ENCODE measurements at regions not wholly inside any gene's neighbourhood (a gene's known extent, or its start where the extent isn't known, plus 50 kb on each side); places are given as distances from the start of the nearest gene placed in this dataset.
"Not testable (repeated sequence)": the region's sequence is repeated elsewhere in the genome, so short reads cannot be mapped to it uniquely, and the experiment has no call there.

DNA sequence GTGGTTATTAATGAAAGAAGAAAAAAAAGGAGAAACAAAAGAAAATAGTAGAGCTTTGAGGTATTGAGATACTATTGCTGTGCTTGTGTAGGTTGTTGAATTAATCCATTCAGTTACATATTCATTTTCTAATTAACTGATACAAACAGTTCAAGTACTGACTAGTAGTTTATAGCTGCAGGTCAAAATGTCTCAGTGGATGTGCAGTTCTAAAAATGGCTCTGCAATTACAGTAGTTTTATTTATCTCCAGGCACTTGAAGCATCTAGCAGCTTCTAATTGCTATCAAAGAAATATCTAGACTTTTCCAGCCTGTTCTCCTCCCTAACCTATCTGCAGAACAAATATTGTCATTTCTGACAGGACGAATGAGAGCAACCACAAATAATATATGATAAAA is 1887.7 kb upstream of the PCDH7 start:
- no peaks in the 10 kb centered on the region for H3K27me3 ChIP-seq (replicated peaks; ENCODE audit: control insufficient read depth, insufficient read depth, low read length)

DNA sequence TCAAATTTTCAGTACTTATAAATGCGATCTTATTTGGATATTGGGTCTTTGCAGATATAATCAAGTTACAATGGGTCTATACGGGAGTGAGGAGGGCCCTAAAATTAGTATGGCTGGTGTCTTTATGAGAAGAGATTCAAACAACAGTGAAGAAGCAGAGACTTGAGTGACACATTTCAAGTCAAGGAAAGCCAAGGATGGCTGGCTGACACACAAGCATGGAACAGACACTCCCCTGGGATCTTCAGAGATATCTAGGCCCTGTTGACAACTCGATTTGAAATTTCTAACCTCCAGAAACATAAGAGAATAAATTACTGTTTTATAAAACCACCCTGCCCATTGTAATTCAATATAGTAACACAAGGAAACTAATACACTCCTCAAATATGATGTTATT is 1886.0 kb upstream of the PCDH7 start:
- H3K9me3 ChIP-seq (ENCODE audit: control insufficient read depth, low read length) = no peaks in the 10 kb centered on the region
- no peaks in the 10 kb centered on the region for H3K4me1 ChIP-seq (ENCODE audit: control insufficient read depth, insufficient read depth, low read length)
- DNase-seq (ENCODE audit: low read depth) = no peak
- H3K9ac ChIP-seq (ENCODE audit: low read length) = no peak overlapping the region
- H3K36me3 ChIP-seq (ENCODE audit: control insufficient read depth, insufficient read depth, low read length, severe bottlenecking) = no peaks in the 10 kb centered on the region
- H3K4me3 ChIP-seq (ENCODE audit: low read length) = no peak overlapping the region
- H3K27me3 ChIP-seq (replicated peaks; ENCODE audit: control insufficient read depth, insufficient read depth, low read length) = no peaks in the 10 kb centered on the region

More for the DNA sequence above, 1887.7 kb upstream of the PCDH7 start:
- Histone ChIP-seq H3K4me3 (ENCODE audit: low read length) (no peak overlapping the region), H3K9me3 (ENCODE audit: control insufficient read depth, low read length) (no peaks in the 10 kb centered on the region), H3K4me1 (ENCODE audit: control insufficient read depth, insufficient read depth, low read length) (no peaks in the 10 kb centered on the region), H3K36me3 (ENCODE audit: control insufficient read depth, insufficient read depth, low read length, severe bottlenecking) (no peaks in the 10 kb centered on the region), H3K9ac (ENCODE audit: low read length) (no peak overlapping the region)
- DNase-seq (ENCODE audit: low read depth) = no peak

DNA sequence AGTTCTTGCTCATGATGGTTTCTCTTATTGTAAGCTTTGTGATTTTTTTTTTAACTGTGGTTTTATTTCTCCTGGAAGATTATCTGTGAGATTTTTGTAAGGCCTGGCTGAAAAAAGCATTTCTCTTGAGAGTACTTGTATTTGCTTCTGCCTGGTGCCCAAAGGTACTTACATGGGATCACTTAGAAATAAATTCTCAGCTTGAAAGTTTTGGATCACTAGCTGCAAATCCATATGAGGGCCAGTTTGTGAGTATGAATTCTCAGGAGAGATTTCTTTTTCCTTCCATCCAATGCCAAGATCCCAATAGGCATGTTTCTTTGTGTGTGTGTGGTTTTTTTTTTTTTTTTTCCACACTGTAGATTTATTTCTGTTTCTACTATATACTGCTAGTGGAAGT is 1884.7 kb upstream of the PCDH7 start:
- no peak for DNase-seq (ENCODE audit: low read depth)

DNA sequence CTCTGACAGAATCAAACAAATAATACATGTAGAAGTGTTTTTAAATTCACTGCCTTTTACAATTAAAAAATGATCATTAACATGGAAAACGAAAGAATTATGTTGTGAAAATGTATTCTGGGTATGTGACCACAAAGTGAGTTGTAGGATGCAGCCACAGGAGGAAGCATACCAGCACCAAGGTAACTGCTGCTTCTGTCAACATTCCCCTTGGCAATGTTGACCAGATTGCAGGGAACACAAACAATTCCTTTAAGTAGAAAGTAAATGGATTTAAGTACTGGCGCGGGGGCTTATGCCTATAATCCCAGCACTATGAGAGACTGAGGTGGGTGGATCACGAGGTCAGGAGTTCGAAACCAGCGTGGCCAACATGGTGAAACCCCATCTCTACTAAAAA is 1877.9 kb upstream of the PCDH7 start:
- H3K9ac ChIP-seq (ENCODE audit: low read length) = no peak overlapping the region
- no peaks in the 10 kb centered on the region for H3K4me1 ChIP-seq (ENCODE audit: control insufficient read depth, insufficient read depth, low read length)
- no peak for DNase-seq (ENCODE audit: low read depth)
- H3K27me3 ChIP-seq (replicated peaks; ENCODE audit: control insufficient read depth, insufficient read depth, low read length) = no peaks in the 10 kb centered on the region
- H3K36me3 ChIP-seq (ENCODE audit: control insufficient read depth, insufficient read depth, low read length, severe bottlenecking) = no peaks in the 10 kb centered on the region
- no peaks in the 10 kb centered on the region for H3K9me3 ChIP-seq (ENCODE audit: control insufficient read depth, low read length)
- H3K4me3 ChIP-seq (ENCODE audit: low read length) = no peak overlapping the region

More for the DNA sequence above, 1884.7 kb upstream of the PCDH7 start:
- Histone ChIP-seq H3K27me3 (replicated peaks; ENCODE audit: control insufficient read depth, insufficient read depth, low read length) (no peaks in the 10 kb centered on the region), H3K36me3 (ENCODE audit: control insufficient read depth, insufficient read depth, low read length, severe bottlenecking) (no peaks in the 10 kb centered on the region), H3K4me1 (ENCODE audit: control insufficient read depth, insufficient read depth, low read length) (no peaks in the 10 kb centered on the region), H3K9me3 (ENCODE audit: control insufficient read depth, low read length) (no peaks in the 10 kb centered on the region), H3K9ac (ENCODE audit: low read length) (no peak overlapping the region), H3K4me3 (ENCODE audit: low read length) (no peak overlapping the region)

DNA sequence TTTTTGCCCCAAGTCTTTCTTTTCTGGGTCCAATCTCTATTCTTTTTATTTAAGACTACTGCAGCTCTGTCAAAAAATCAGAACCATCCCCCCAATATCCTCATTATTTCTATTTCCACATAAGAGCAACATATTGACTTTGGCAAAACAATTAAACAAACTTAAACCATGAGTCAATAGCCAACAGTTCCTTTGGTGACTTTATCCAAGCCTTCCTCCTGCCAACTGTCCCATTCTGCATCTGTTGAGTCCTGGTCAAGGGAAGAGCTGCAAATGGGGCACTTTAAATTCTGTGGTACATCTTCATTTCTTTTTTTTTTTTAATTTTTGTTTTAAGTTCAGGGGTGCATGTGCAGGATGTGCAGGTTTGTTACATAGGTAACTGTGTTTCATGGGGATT is 1875.0 kb upstream of the PCDH7 start:
- no peak for DNase-seq (ENCODE audit: low read depth)
- Histone ChIP-seq H3K36me3 (ENCODE audit: control insufficient read depth, insufficient read depth, low read length, severe bottlenecking) (no peaks in the 10 kb centered on the region), H3K9ac (ENCODE audit: low read length) (no peak overlapping the region), H3K4me1 (ENCODE audit: control insufficient read depth, insufficient read depth, low read length) (no peaks in the 10 kb centered on the region), H3K4me3 (ENCODE audit: low read length) (no peak overlapping the region), H3K27me3 (replicated peaks; ENCODE audit: control insufficient read depth, insufficient read depth, low read length) (no peaks in the 10 kb centered on the region), H3K9me3 (ENCODE audit: control insufficient read depth, low read length) (no peaks in the 10 kb centered on the region)

DNA sequence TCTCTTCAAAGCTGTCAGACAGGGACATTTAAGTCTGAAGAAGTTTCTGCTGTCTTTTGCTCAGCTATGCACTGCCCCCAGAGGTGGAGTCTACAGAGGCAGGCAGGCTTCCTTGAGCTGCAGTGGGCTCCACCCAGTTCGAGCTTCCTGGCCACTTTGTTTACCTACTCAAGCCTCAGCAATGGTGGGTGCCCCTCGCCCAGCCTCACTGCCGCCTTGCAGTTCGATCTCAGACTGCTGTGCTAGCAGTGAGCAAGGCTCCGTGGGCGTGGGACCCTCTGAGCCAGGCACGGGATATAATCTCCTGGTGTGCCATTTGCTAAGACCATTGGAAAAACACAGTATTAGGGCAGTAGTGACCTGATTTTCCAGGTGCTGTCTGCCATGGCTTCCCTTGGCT is 1863.1 kb upstream of the PCDH7 start:
- not testable (repeated sequence) for H3K9ac ChIP-seq (ENCODE audit: low read length); H3K9me3 ChIP-seq (ENCODE audit: control insufficient read depth, low read length); H3K4me1 ChIP-seq (ENCODE audit: control insufficient read depth, insufficient read depth, low read length); H3K4me3 ChIP-seq (ENCODE audit: low read length); H3K36me3 ChIP-seq (ENCODE audit: control insufficient read depth, insufficient read depth, low read length, severe bottlenecking); DNase-seq (ENCODE audit: low read depth); H3K27me3 ChIP-seq (replicated peaks; ENCODE audit: control insufficient read depth, insufficient read depth, low read length)

DNA sequence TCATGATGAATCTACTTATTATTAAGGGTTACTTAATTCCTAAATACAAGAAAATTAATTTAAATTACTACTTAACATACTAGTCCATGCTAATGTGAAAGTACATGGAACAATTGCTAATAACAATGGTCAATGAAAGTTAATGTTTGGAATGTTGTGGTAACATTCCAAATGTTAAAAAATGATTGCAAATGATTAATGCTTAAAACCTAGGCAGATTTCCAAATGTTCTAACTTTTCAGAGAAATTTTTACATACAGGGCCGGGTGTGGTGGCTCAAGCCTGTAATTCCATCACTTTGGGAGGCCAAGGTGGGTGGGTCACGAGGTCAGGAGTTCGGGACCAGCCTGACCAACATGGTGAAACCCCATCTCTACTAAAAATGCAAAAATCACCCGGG is 1851.3 kb upstream of the PCDH7 start:
- Histone ChIP-seq H3K36me3 (ENCODE audit: control insufficient read depth, insufficient read depth, low read length, severe bottlenecking) (no peaks in the 10 kb centered on the region), H3K4me1 (ENCODE audit: control insufficient read depth, insufficient read depth, low read length) (no peaks in the 10 kb centered on the region), H3K9ac (ENCODE audit: low read length) (no peak overlapping the region), H3K9me3 (ENCODE audit: control insufficient read depth, low read length) (no peaks in the 10 kb centered on the region), H3K4me3 (ENCODE audit: low read length) (no peak overlapping the region), H3K27me3 (replicated peaks; ENCODE audit: control insufficient read depth, insufficient read depth, low read length) (no peaks in the 10 kb centered on the region)
- no peak for DNase-seq (ENCODE audit: low read depth)

DNA sequence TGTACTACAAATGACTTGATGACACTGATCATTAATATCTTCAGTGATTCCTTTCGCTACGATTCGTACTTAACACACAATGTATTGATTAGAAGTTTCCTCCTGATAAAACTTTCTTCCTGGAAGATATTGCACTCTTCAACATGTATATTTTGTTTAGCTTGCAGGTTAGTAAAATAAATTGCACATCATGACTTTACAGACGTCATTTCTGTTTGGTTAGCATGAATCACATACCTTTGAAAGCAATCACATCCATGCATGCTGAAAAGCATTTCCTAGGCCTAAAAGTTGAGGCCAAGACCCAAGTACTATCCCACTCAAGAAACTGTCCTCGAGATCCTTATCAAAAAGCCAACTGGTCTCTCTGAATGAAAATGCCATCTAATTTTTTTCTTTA is 1841.0 kb upstream of the PCDH7 start:
- DNase-seq (ENCODE audit: low read depth) = peak; percentile 9
- H3K27me3 ChIP-seq (replicated peaks; ENCODE audit: control insufficient read depth, insufficient read depth, low read length) = no peaks in the 10 kb centered on the region
- H3K36me3 ChIP-seq (ENCODE audit: control insufficient read depth, insufficient read depth, low read length, severe bottlenecking) = no peaks in the 10 kb centered on the region
- H3K4me1 ChIP-seq (ENCODE audit: control insufficient read depth, insufficient read depth, low read length) = no peaks in the 10 kb centered on the region
- no peak overlapping the region for H3K9ac ChIP-seq (ENCODE audit: low read length)
- no peaks in the 10 kb centered on the region for H3K9me3 ChIP-seq (ENCODE audit: control insufficient read depth, low read length)
- no peak overlapping the region for H3K4me3 ChIP-seq (ENCODE audit: low read length)

DNA sequence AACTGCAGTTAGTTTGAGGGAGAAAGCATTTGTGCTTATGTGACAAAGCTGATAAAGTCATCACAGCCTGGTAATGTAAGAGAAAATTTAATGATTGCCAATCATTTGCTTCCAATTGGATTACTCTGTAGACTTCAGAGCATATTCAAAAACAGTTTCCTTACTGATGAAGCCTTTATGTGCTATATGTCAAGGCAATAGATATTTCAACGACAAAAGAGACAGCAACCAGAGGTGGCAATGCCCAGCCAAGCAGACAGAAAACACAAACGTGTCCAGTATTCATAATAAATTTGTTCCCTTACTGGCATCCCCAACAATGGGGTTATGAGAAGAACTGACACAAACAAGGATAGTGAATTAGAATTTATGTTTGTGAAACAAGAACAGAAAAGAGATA is 1840.3 kb upstream of the PCDH7 start:
- DNase-seq (ENCODE audit: low read depth) = no peak
- Histone ChIP-seq H3K9ac (ENCODE audit: low read length) (no peak overlapping the region), H3K9me3 (ENCODE audit: control insufficient read depth, low read length) (no peaks in the 10 kb centered on the region), H3K4me1 (ENCODE audit: control insufficient read depth, insufficient read depth, low read length) (no peaks in the 10 kb centered on the region), H3K4me3 (ENCODE audit: low read length) (no peak overlapping the region), H3K36me3 (ENCODE audit: control insufficient read depth, insufficient read depth, low read length, severe bottlenecking) (no peaks in the 10 kb centered on the region), H3K27me3 (replicated peaks; ENCODE audit: control insufficient read depth, insufficient read depth, low read length) (no peaks in the 10 kb centered on the region)

DNA sequence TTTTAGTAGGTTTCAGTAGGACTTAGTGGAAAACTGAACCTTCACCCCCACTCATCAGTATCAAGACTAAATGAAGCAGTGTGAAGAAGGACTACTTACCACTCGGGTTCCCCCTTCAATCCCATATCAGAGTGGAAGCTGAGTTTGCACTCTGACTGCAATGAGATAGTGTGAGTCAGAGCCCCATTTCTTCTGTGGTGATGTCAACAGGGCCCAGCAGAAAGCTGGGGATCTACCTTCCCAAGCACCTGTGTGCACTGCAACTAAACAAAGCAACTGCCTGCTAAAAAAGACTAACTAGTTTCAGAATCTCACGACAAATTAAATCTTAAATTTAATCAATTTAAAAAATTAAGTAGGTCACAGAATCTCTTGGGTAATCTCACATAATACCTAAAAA is 1837.0 kb upstream of the PCDH7 start:
- Histone ChIP-seq H3K9me3 (ENCODE audit: control insufficient read depth, low read length) (no peaks in the 10 kb centered on the region), H3K36me3 (ENCODE audit: control insufficient read depth, insufficient read depth, low read length, severe bottlenecking) (no peaks in the 10 kb centered on the region), H3K9ac (ENCODE audit: low read length) (no peak overlapping the region), H3K27me3 (replicated peaks; ENCODE audit: control insufficient read depth, insufficient read depth, low read length) (no peaks in the 10 kb centered on the region), H3K4me3 (ENCODE audit: low read length) (no peak overlapping the region), H3K4me1 (ENCODE audit: control insufficient read depth, insufficient read depth, low read length) (peaks cover 2% of the 10 kb centered on the region)
- no peak for DNase-seq (ENCODE audit: low read depth)

DNA sequence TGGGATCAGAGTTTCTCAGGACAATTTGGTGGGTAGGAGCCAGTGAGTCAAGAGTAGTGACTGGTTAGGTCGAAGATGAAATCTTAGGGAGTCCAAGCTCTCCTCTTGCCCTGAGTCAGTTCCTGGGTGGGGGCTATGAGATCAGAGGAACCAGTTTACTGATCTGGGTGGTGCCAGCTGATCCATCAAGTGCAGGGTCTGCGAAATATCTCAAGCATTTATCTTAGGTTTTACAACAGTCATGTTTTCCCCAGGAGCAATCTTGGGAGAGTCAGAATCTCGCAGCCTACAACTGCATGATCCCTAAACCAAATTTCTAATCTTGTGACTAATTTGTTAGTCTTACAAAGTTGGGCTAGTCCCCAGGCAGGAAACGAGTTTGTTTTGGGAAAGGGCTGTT is 1833.2 kb upstream of the PCDH7 start:
- H3K4me1 ChIP-seq (ENCODE audit: control insufficient read depth, insufficient read depth, low read length) = peaks cover 2% of the 10 kb centered on the region

DNA sequence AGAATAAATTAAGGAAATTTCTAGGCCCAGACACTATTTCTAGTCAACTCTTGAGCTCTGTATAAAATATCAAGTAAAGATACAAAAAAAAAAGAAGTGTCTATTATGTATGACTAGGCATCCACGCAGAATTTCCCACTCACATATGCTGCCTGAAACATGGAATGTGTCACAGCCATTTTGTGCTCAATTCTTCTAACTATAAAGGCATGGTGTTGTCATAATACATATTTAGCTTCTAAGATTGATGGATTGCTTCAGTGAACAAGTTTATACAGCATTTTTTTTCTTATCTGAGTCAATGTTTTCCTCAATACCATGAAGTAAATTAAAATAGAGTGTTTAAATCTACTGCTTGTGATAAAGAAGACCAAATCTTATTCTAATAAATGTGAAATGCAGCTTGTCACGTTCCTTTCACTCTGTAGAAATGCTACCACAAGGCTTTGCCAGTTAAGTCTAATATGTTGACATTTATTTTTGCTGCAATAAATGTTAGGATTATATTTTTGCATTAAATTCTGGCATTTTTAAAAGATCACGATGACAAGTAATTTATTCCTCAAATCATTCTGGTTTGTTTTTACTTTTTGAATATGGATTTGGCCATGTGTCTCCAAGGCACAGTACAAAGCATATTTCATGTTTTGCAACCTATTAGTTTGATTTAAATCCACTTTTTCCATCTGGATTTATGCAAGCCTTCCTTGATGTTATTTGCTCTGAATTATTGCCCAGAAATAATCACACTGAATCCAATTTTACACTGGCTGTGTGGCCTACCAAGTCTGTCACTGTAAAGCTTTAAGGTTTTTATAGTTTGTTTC is 1829.0 kb upstream of the PCDH7 start:
- no peak overlapping the region for H3K9ac ChIP-seq (ENCODE audit: low read length)
- no peak for DNase-seq (ENCODE audit: low read depth)
- H3K4me3 ChIP-seq (ENCODE audit: low read length) = no peak overlapping the region
- H3K4me1 ChIP-seq (ENCODE audit: control insufficient read depth, insufficient read depth, low read length) = peaks cover 2% of the 10 kb centered on the region
- no peaks in the 10 kb centered on the region for H3K36me3 ChIP-seq (ENCODE audit: control insufficient read depth, insufficient read depth, low read length, severe bottlenecking)
- no peaks in the 10 kb centered on the region for H3K27me3 ChIP-seq (replicated peaks; ENCODE audit: control insufficient read depth, insufficient read depth, low read length)
- H3K9me3 ChIP-seq (ENCODE audit: control insufficient read depth, low read length) = peaks cover 4% of the 10 kb centered on the region

More for the DNA sequence above, 1833.2 kb upstream of the PCDH7 start:
- no peak for DNase-seq (ENCODE audit: low read depth)
- Histone ChIP-seq H3K9ac (ENCODE audit: low read length) (no peak overlapping the region), H3K9me3 (ENCODE audit: control insufficient read depth, low read length) (no peaks in the 10 kb centered on the region), H3K4me3 (ENCODE audit: low read length) (no peak overlapping the region), H3K27me3 (replicated peaks; ENCODE audit: control insufficient read depth, insufficient read depth, low read length) (no peaks in the 10 kb centered on the region), H3K36me3 (ENCODE audit: control insufficient read depth, insufficient read depth, low read length, severe bottlenecking) (no peaks in the 10 kb centered on the region)

All from adipocyte (in vitro differentiated cells).